ENCODE measurements at regions not wholly inside any gene's neighbourhood (a gene's known extent, or its start where the extent isn't known, plus 50 kb on each side); places are given as distances from the start of the nearest gene placed in this dataset.
"Not testable (repeated sequence)": the region's sequence is repeated elsewhere in the genome, so short reads cannot be mapped to it uniquely, and the experiment has no call there.

DNA sequence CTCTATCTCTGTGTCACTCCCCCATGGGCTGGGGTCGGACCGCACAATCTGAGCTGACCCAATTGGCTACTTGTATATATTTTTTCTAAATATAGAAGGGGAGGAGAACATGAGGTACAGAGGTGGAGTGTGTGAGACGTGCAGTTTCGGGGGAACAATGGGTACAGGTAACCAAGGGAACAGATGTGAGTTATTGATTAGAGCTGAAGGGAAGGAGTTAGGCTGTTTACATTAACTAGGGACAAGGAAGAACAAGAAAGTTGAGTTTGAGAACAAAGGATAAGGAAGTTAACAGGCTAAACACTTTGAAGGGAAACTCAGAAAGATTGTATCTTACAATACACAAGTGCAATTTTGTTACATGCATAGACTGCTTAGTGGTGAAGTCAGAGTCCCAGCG is 601.2 kb downstream of the VGLL3 start:
- H3K4me3 Mint-ChIP-seq; intact Hi-C loops (cut with DNase I, micrococcal nuclease); H3K27me3 Mint-ChIP-seq; DNase-seq; ATAC-seq; H3K36me3 Mint-ChIP-seq (ENCODE audit: low read depth); H3K27ac Mint-ChIP-seq; POLR2A ChIA-PET; H3K4me1 Mint-ChIP-seq: not testable (repeated sequence)
- H3K9me3 Mint-ChIP-seq (ENCODE audit: low read depth), result peaks cover 13% of the 10 kb centered on the region
- CTCF ChIA-PET, result interaction anchor here (0.6 kb wide), 1 partner anchor 20 kb away, joined by 3 read pairs; no protein-coding TSS in a partner anchor

DNA sequence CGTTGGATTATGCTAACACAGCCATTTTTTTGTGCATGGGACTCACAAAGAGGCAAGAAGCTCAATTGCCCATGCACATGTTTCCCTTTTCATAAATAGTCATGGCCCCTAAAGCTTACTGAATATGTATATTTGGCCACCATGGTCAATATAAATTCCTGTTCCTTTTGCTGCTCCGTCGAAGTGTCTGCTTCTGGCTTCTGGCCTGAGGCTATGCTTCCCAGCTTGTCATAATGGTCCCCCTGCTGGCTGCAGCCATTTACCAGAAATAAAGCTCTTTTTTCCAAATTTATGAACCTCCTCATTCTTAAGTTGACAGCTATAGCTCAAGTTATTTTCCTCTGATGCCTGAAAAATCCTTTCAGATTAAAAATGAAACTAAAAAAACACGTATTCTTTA is 602.1 kb downstream of the VGLL3 start:
- no peak overlapping the region for H3K27ac Mint-ChIP-seq
- no peak for ATAC-seq
- H3K27me3 Mint-ChIP-seq, result no peaks in the 10 kb centered on the region
- H3K36me3 Mint-ChIP-seq (ENCODE audit: low read depth), result no peaks in the 10 kb centered on the region
- peaks cover 13% of the 10 kb centered on the region for H3K9me3 Mint-ChIP-seq (ENCODE audit: low read depth)
- intact Hi-C loops (cut with DNase I, micrococcal nuclease), result no loop called here
- no peak for DNase-seq
- CTCF ChIA-PET, result no interaction called here
- H3K4me1 Mint-ChIP-seq, result no peaks in the 10 kb centered on the region
- POLR2A ChIA-PET, result no interaction called here
- no peak overlapping the region for H3K4me3 Mint-ChIP-seq

DNA sequence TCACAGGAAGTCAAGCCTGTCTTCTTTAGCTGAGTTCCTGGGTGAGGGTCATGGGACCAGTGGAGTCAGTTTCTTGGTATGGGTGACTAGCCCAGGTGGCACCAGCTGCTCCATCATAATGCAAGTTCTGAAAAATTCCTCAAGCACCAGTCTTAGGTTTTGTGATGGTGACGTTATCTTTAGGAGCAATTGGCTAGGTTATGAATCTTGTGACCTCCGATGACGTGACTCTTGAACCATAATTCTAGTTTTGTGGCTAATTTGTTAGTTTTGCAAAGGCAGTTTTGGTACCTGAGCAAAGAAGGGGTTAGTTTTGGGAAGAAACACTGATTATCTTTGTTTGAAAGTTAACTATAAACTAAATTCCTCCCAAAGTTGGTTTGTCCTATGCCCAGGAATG is 608.4 kb downstream of the VGLL3 start:
- ChIA-PET CTCF (no interaction called here), POLR2A (no interaction called here)
- intact Hi-C loops (cut with DNase I, micrococcal nuclease), result no loop called here
- no peak overlapping the region for H3K4me3 Mint-ChIP-seq
- ATAC-seq, result no peak
- no peak for DNase-seq
- H3K36me3 Mint-ChIP-seq (ENCODE audit: low read depth), result no peaks in the 10 kb centered on the region
- H3K27ac Mint-ChIP-seq, result no peak overlapping the region
- no peaks in the 10 kb centered on the region for H3K27me3 Mint-ChIP-seq
- H3K4me1 Mint-ChIP-seq, result no peaks in the 10 kb centered on the region
- H3K9me3 Mint-ChIP-seq (ENCODE audit: low read depth), result peaks cover 15% of the 10 kb centered on the region

DNA sequence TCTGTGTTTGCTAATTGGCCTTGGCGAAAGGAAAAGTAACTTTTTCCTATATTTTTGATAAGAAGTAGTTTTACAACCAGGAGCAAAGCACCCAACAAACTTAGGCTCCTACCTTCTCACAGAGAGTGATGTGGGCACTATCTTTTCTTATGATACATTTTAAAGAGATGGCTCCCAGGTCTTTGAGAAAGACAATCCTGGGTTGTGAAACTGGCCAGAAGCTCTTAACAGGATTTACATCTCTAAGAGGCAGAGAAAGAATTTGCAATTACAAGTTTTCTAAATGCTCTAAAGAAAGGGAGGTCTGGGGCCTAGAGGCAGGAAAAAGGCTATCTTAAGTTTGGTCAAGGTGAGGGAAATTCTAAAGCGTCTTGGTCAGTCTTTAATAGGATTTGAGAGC is 609.7 kb downstream of the VGLL3 start:
- ChIA-PET CTCF (no interaction called here), POLR2A (no interaction called here)
- Mint-ChIP-seq H3K27ac (no peak overlapping the region), H3K36me3 (ENCODE audit: low read depth) (no peaks in the 10 kb centered on the region), H3K4me3 (no peak overlapping the region), H3K4me1 (no peaks in the 10 kb centered on the region), H3K27me3 (no peaks in the 10 kb centered on the region), H3K9me3 (ENCODE audit: low read depth) (peaks cover 9% of the 10 kb centered on the region)
- intact Hi-C loops (cut with DNase I, micrococcal nuclease), result no loop called here
- DNase-seq (no peak), ATAC-seq (no peak)

DNA sequence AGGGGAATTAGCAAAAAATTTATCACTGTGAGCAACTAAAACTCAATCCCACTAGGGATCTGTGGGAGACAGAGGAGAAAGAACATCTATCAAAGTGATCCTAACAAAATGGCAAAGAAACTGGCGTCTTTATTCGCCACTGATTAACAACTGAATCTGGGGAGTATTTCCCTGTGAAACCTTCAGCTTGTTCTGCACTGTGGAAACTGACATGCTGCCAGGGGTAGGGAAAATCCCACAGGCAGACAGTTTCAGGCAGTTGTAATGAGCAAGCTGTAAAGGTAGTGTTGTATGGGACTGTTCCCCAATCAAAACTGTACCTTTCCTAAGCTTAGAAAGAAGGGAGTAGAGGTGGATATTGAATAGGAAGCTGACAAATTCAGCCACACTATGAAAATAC is 611.7 kb downstream of the VGLL3 start:
- ChIA-PET CTCF (interaction anchor here (0.6 kb wide), 1 partner anchor 458 kb away, joined by 3 read pairs; no protein-coding TSS in a partner anchor), POLR2A (no interaction called here)
- H3K4me1 Mint-ChIP-seq, result no peaks in the 10 kb centered on the region
- no peaks in the 10 kb centered on the region for H3K27me3 Mint-ChIP-seq
- DNase-seq (no peak), ATAC-seq (no peak)
- intact Hi-C loops (cut with DNase I, micrococcal nuclease), result no loop called here
- H3K4me3 Mint-ChIP-seq, result no peak overlapping the region
- no peak overlapping the region for H3K27ac Mint-ChIP-seq
- peaks cover 9% of the 10 kb centered on the region for H3K9me3 Mint-ChIP-seq (ENCODE audit: low read depth)
- no peaks in the 10 kb centered on the region for H3K36me3 Mint-ChIP-seq (ENCODE audit: low read depth)

DNA sequence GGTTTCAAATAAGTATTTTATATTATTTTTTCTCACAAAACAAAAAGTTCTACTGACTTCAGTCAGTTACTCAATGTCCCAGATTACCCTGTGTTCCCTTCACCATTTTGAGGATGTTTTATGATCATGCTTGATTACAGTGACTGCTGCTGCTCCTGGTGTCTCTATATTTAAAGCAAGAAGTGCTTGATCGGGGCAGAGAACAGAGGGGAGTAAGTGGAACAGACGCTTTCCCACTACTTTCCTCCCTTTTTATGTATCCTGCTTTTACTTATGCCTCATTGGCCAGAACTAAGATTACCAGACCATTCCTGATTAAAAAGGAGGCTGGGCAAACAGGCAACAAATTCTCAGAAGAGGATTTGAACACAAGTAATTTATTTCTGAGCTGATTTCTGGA is 612.1 kb downstream of the VGLL3 start:
- H3K27ac Mint-ChIP-seq, result no peak overlapping the region
- intact Hi-C loops (cut with DNase I, micrococcal nuclease), result no loop called here
- no peaks in the 10 kb centered on the region for H3K36me3 Mint-ChIP-seq (ENCODE audit: low read depth)
- no peaks in the 10 kb centered on the region for H3K4me1 Mint-ChIP-seq
- H3K9me3 Mint-ChIP-seq (ENCODE audit: low read depth), result peaks cover 8% of the 10 kb centered on the region
- ChIA-PET POLR2A (no interaction called here), CTCF (interaction anchor here (0.6 kb wide), 1 partner anchor 458 kb away, joined by 3 read pairs; no protein-coding TSS in a partner anchor)
- H3K4me3 Mint-ChIP-seq, result no peak overlapping the region
- ATAC-seq (no peak), DNase-seq (no peak)
- H3K27me3 Mint-ChIP-seq, result no peaks in the 10 kb centered on the region

DNA sequence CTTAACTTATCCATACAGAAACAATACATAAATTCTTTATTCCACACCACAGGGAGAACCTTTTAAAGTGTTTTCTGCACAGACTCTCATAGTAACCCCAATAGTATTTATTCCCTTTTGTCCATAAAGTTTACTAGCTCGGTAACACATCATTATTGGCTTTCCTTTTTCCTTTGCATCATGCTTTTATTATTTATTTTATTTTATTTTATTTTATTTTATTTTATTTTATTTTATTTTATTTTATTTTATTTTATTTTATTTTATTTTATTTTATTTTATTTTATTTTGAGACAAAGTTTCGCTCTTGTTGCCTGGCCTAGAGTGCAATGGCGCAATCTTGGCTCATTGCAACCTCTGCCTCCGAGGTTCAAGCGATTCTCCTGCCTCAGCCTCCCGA is 655.4 kb downstream of the VGLL3 start:
- H3K27ac Mint-ChIP-seq; POLR2A ChIA-PET; H3K9me3 Mint-ChIP-seq (ENCODE audit: low read depth); H3K4me3 Mint-ChIP-seq; H3K27me3 Mint-ChIP-seq; DNase-seq; CTCF ChIA-PET; intact Hi-C loops (cut with DNase I, micrococcal nuclease); H3K36me3 Mint-ChIP-seq (ENCODE audit: low read depth); H3K4me1 Mint-ChIP-seq; ATAC-seq: not testable (repeated sequence)

DNA sequence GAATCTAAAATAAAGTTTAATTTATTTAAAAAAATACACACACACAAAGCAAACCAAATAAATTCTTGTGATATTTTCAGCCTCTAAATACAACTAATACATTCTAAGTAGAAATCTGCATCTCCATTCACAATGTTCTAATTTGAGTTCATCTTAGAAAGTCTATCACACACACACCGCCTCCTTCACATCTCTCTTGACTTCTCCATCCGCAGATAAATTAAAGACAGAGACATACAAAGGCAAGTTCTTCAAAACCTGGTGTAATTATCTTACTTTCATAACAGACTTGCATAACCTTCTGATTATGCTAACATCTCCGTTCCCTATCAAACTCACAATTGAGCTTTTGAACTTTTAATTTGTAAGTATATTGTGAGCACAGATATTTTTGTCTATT is 657.3 kb downstream of the VGLL3 start:
- ChIA-PET POLR2A (no interaction called here), CTCF (no interaction called here)
- Mint-ChIP-seq H3K9me3 (ENCODE audit: low read depth) (peaks cover 3% of the 10 kb centered on the region), H3K27me3 (no peaks in the 10 kb centered on the region), H3K4me1 (no peaks in the 10 kb centered on the region), H3K4me3 (no peak overlapping the region), H3K36me3 (ENCODE audit: low read depth) (no peaks in the 10 kb centered on the region), H3K27ac (no peak overlapping the region)
- DNase-seq, result no peak
- no peak for ATAC-seq
- intact Hi-C loops (cut with DNase I, micrococcal nuclease), result no loop called here

DNA sequence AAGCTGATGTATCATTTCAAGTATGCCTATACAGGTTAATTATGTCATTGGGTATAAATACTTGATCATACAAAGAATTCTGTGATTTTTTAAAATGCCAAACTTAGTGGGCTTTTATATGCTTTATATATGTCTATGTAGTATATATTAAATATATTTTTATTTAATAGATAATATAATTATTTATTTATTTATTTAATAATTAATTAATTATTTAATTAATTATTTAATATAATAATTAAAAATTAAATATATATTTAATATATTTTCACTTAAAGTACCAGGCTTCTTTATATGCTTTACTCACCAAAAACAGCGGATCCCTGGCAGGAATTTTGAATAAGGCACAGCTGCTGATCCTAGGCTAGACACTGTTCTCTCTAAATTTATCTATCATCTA is 687.0 kb downstream of the VGLL3 start:
- Mint-ChIP-seq H3K27me3 (no peaks in the 10 kb centered on the region), H3K36me3 (ENCODE audit: low read depth) (no peaks in the 10 kb centered on the region), H3K4me1 (no peaks in the 10 kb centered on the region), H3K4me3 (no peak overlapping the region), H3K9me3 (ENCODE audit: low read depth) (peaks cover 8% of the 10 kb centered on the region), H3K27ac (no peak overlapping the region)
- ATAC-seq (no peak), DNase-seq (no peak)
- POLR2A ChIA-PET, result no interaction called here
- CTCF ChIA-PET, result no interaction called here
- intact Hi-C loops (cut with DNase I, micrococcal nuclease), result no loop called here

DNA sequence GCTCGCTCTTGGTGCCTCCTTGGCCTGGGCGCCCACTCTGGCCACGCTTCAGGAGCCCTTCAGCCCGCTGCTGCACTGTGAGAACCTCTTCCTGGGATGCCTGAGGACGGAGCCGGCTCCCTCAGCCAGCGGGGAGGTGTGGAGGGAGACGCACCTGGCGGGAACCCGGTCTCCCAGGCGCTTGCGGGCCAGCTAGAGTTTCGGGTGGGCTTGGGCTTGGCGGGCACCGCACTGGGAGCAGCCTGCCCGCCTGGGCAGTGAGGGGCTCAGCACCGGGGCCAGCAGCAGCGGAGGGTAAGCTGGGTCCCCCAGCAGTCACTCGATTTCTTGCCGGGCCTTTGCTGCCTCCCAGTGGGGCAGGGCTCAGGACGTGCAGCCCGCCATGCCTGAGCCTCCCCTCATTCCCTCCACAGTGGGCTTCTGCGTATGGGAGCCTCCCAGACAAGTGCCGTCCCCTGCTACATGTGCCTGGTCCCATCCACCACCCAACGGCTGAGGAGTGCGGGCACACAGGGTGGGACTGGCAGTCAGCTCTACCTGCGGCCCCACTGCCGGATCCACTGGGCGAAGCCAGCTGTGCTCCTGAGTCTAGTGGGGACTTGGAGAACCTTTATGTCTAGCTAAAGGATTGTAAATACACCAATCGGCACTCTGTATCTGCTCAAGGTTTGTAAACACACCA is 708.7 kb downstream of the VGLL3 start:
- no peak for ATAC-seq
- H3K36me3 Mint-ChIP-seq (ENCODE audit: low read depth), result no peaks in the 10 kb centered on the region
- intact Hi-C loops (cut with DNase I, micrococcal nuclease), result no loop called here
- no peak overlapping the region for H3K4me3 Mint-ChIP-seq
- POLR2A ChIA-PET, result no interaction called here
- H3K27me3 Mint-ChIP-seq, result no peaks in the 10 kb centered on the region
- H3K27ac Mint-ChIP-seq, result no peak overlapping the region
- peaks cover 15% of the 10 kb centered on the region for H3K9me3 Mint-ChIP-seq (ENCODE audit: low read depth)
- CTCF ChIA-PET, result no interaction called here
- no peak for DNase-seq
- no peaks in the 10 kb centered on the region for H3K4me1 Mint-ChIP-seq

DNA sequence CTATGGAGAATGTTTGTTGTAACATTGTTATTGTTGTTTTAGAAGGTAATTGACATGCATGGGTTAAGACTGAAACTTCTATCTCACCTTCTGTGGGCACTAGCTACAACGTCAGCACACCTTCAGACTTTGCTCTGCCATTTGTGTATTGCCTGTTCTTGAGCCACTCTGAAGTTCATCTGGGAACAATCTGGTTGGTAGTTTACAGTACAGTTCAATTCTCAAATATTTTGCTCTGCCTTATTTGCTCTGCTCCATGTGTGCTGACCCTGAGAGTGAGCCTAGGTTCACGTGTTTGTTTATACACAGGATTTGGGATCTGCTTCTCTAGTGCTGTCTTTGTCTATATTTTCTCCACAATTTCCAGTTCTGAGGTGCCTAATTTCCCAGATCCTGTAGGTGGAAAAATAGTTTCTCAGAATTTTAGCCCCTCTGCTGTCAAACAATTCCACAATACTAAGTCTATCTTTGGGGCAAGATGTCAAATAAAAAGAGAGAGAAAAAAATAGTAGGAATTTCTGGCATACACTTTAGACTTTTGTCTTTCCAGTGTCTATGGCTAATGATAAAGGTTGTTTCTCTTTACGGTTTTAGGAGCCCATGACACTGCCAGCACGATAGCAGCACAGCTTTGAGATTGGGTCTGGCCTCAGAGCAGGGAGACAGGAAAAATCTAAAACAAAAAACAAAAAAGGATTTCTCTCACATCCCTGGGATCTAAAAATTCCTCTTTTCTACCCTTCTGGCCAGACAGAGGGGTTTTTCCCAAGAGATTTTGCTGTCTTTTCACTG is 721.4 kb downstream of the VGLL3 start:
- Mint-ChIP-seq H3K27ac (no peak overlapping the region), H3K36me3 (ENCODE audit: low read depth) (no peaks in the 10 kb centered on the region), H3K4me3 (no peak overlapping the region), H3K9me3 (ENCODE audit: low read depth) (peaks cover 4% of the 10 kb centered on the region), H3K27me3 (no peaks in the 10 kb centered on the region), H3K4me1 (no peaks in the 10 kb centered on the region)
- ATAC-seq (no peak), DNase-seq (no peak)
- CTCF ChIA-PET, result no interaction called here
- intact Hi-C loops (cut with DNase I, micrococcal nuclease), result no loop called here
- POLR2A ChIA-PET, result no interaction called here

DNA sequence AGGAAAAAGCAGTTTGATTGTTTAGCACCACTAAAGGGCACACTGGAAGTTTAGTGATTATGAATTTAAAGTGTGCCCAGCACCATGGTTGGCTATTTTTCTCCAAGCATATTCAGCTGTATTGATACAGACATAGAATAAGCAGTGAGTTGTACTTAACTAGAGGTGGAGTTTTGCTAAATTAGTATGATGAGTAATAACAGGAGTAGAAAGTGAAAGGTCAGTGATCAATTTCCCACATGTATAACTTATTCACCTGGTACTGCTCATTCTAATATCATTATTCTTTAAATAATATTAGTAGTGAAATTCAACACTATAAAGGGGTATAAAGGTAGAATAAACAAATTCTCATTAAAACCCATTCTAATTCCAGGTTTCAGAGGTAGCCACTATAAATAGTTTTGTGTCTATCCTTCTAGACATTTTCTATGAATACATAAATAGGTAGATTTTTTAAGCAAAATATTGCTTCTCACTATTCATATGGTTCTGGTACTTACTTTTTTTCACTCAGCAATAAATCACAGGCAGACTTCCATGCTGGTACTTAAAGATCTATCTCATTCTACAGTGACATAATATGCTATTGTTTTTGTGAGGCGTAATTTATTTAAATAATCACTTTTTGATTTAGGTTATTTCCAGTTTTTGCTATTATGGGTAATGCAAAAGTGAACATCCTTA is 732.9 kb downstream of the VGLL3 start:
- intact Hi-C loops (cut with DNase I, micrococcal nuclease), result no loop called here
- no peaks in the 10 kb centered on the region for H3K36me3 Mint-ChIP-seq (ENCODE audit: low read depth)
- no peak overlapping the region for H3K4me3 Mint-ChIP-seq
- no peaks in the 10 kb centered on the region for H3K4me1 Mint-ChIP-seq
- no peaks in the 10 kb centered on the region for H3K27me3 Mint-ChIP-seq
- POLR2A ChIA-PET, result no interaction called here
- DNase-seq, result no peak
- H3K27ac Mint-ChIP-seq, result no peak overlapping the region
- peaks cover 3% of the 10 kb centered on the region for H3K9me3 Mint-ChIP-seq (ENCODE audit: low read depth)
- ATAC-seq, result no peak
- CTCF ChIA-PET, result no interaction called here

Data from activated CD4-positive, alpha-beta T cell treated with anti-CD3 and anti-CD28 coated beads for 36 hours (primary cell).